ENCODE measurements at regions not wholly inside any gene's neighbourhood (a gene's known extent, or its start where the extent isn't known, plus 50 kb on each side); places are given as distances from the start of the nearest gene placed in this dataset.

- in situ Hi-C loops (cut with MboI; ENCODE audit: low pct_unique_long_range_greater_than_20kb, low sequenced_read_pairs) = no loop called here
- DNase-seq = no peak
Measured at GRCh38 chr6:117149324-117149723, 116.0 kb upstream of the VGLL2 start.

- no peak for DNase-seq
- in situ Hi-C loops (cut with MboI; ENCODE audit: low pct_unique_long_range_greater_than_20kb, low sequenced_read_pairs) = no loop called here
Measured at GRCh38 chr6:117156741-117157140, 108.6 kb upstream of the VGLL2 start.

- in situ Hi-C loops (cut with MboI; ENCODE audit: low pct_unique_long_range_greater_than_20kb, low sequenced_read_pairs) = no loop called here
- no peak for DNase-seq
Measured at GRCh38 chr6:117157448-117157847, 107.9 kb upstream of the VGLL2 start.

GRCh38 chr6:117165911-117166499 is 99.4 kb upstream of the VGLL2 start:
- in situ Hi-C loops (cut with MboI; ENCODE audit: low pct_unique_long_range_greater_than_20kb, low sequenced_read_pairs) = no loop called here
- no peak for DNase-seq

- in situ Hi-C loops (cut with MboI; ENCODE audit: low pct_unique_long_range_greater_than_20kb, low sequenced_read_pairs) = no loop called here
- DNase-seq = no peak
Measured at GRCh38 chr6:117167520-117168271, 97.7 kb upstream of the VGLL2 start.

GRCh38 chr6:117168296-117169063 is 96.9 kb upstream of the VGLL2 start:
- in situ Hi-C loops (cut with MboI; ENCODE audit: low pct_unique_long_range_greater_than_20kb, low sequenced_read_pairs) = no loop called here
- DNase-seq = no peak

GRCh38 chr6:117169064-117169665 is 96.2 kb upstream of the VGLL2 start:
- in situ Hi-C loops (cut with MboI; ENCODE audit: low pct_unique_long_range_greater_than_20kb, low sequenced_read_pairs) = no loop called here
- no peak for DNase-seq

- in situ Hi-C loops (cut with MboI; ENCODE audit: low pct_unique_long_range_greater_than_20kb, low sequenced_read_pairs) = no loop called here
- DNase-seq = no peak
Measured at GRCh38 chr6:117169781-117170281, 95.5 kb upstream of the VGLL2 start.

GRCh38 chr6:117174835-117175360 is 90.5 kb upstream of the VGLL2 start:
- in situ Hi-C loops (cut with MboI; ENCODE audit: low pct_unique_long_range_greater_than_20kb, low sequenced_read_pairs) = no loop called here
- no peak for DNase-seq

- in situ Hi-C loops (cut with MboI; ENCODE audit: low pct_unique_long_range_greater_than_20kb, low sequenced_read_pairs) = no loop called here
- DNase-seq = peak; percentile 7
Measured at GRCh38 chr6:117188627-117189201, 76.6 kb upstream of the VGLL2 start.

GRCh38 chr6:117191009-117191408 is 74.3 kb upstream of the VGLL2 start:
- in situ Hi-C loops (cut with MboI; ENCODE audit: low pct_unique_long_range_greater_than_20kb, low sequenced_read_pairs) = no loop called here
- DNase-seq = no peak

GRCh38 chr6:117191448-117191847 is 73.9 kb upstream of the VGLL2 start:
- in situ Hi-C loops (cut with MboI; ENCODE audit: low pct_unique_long_range_greater_than_20kb, low sequenced_read_pairs) = no loop called here
- DNase-seq = no peak

GRCh38 chr6:117194271-117194670 is 71.1 kb upstream of the VGLL2 start:
- no peak for DNase-seq
- in situ Hi-C loops (cut with MboI; ENCODE audit: low pct_unique_long_range_greater_than_20kb, low sequenced_read_pairs) = no loop called here

GRCh38 chr6:117194978-117195377 is 70.4 kb upstream of the VGLL2 start:
- in situ Hi-C loops (cut with MboI; ENCODE audit: low pct_unique_long_range_greater_than_20kb, low sequenced_read_pairs) = no loop called here
- DNase-seq = no peak

- in situ Hi-C loops (cut with MboI; ENCODE audit: low pct_unique_long_range_greater_than_20kb, low sequenced_read_pairs) = no loop called here
- no peak for DNase-seq
Measured at GRCh38 chr6:117195728-117196127, 69.6 kb upstream of the VGLL2 start.

- no peak for DNase-seq
- in situ Hi-C loops (cut with MboI; ENCODE audit: low pct_unique_long_range_greater_than_20kb, low sequenced_read_pairs) = no loop called here
Measured at GRCh38 chr6:117200067-117200466, 65.3 kb upstream of the VGLL2 start.

- in situ Hi-C loops (cut with MboI; ENCODE audit: low pct_unique_long_range_greater_than_20kb, low sequenced_read_pairs) = no loop called here
- no peak for DNase-seq
Measured at GRCh38 chr6:117204903-117205302, 60.5 kb upstream of the VGLL2 start.

- in situ Hi-C loops (cut with MboI; ENCODE audit: low pct_unique_long_range_greater_than_20kb, low sequenced_read_pairs) = no loop called here
- no peak for DNase-seq
Measured at GRCh38 chr6:117205876-117206275, 59.5 kb upstream of the VGLL2 start.

- DNase-seq = no peak
- in situ Hi-C loops (cut with MboI; ENCODE audit: low pct_unique_long_range_greater_than_20kb, low sequenced_read_pairs) = no loop called here
Measured at GRCh38 chr6:117206522-117206921, 58.8 kb upstream of the VGLL2 start.

Measured in KBM-7 (cell line).